B cell (primary cell): ENCODE measurements at regions not wholly inside any gene's neighbourhood (a gene's known extent, or its start where the extent isn't known, plus 50 kb on each side); places are given as distances from the start of the nearest gene placed in this dataset.

Source experiments
- ATAC-seq: fragments of 200-7000 bp; cut with Tn5 transposase; one replicate; pipeline ENCODE4 v1.10.0; 2021; ENCODE audit warnings: low read depth, mild to moderate bottlenecking, moderate number of reproducible peaks, moderate library complexity
- CTCF ChIA-PET: fragments of 350-600 bp; sonication (Branson Sonifier 250); formaldehyde crosslinking; loops from one replicate; lab custom pipeline; 2021; ENCODE audit warnings: antibody characterized with exemption, inconsistent platforms; lab: Charles Lee
- POLR2A ChIA-PET: fragments of 350-600 bp; sonication (Branson Sonifier 250); formaldehyde crosslinking; loops from one replicate; lab custom pipeline; 2021; ENCODE audit warnings: antibody characterized with exemption; lab: Charles Lee
- DNase-seq: peaks from one replicate; pipeline ENCODE4 v3.0.0; 2013
- H2AFZ ChIP-seq: 2 replicates; pipeline ENCODE4 v1.6.1; 2012; ENCODE audit warnings: mild to moderate bottlenecking, low read depth, low read length; ENCODE audit not compliant: insufficient read depth, poor library complexity, severe bottlenecking
- H3K27ac ChIP-seq, 2 donors: 1 replicate in 1 of 2; 2 replicates in 1 of 2; pipeline ENCODE4 v1.5.1; 2012 to 2013; ENCODE audit warnings: low read length in 2 of 2, mild to moderate bottlenecking in 2 of 2, moderate library complexity in 1 of 2
- H3K27me3 ChIP-seq, 4 experiments: fragments of 200-600 bp in 1 of 4; sonication (generic) in 1 of 4; replicated peaks in 1 of 4; 1 replicate in 2 of 4; 2 replicates in 2 of 4; pipeline versions ENCODE4 v1.6.1 to v1.7.0; 2013 to 2016; ENCODE audit warnings: low read length in 3 of 4, mild to moderate bottlenecking in 2 of 4, mixed read lengths in 1 of 4, moderate library complexity in 1 of 4; ENCODE audit not compliant: insufficient read depth in 4 of 4, control insufficient read depth in 3 of 4; ENCODE audit errors: control extremely low read depth in 1 of 4
- H3K36me3 ChIP-seq, 2 experiments: replicated peaks in 1 of 2; 1 replicate in 1 of 2; 2 replicates in 1 of 2; pipeline versions ENCODE4 v1.6.1 to v1.7.1; 2013; ENCODE audit warnings: low read length in 1 of 2; ENCODE audit not compliant: insufficient read depth in 2 of 2, control insufficient read depth in 1 of 2; ENCODE audit errors: control extremely low read depth in 1 of 2, extremely low read depth in 1 of 2
- H3K4me1 ChIP-seq, 2 donors: fragments of 200-600 bp in 1 of 2; sonication (generic) in 1 of 2; 1 replicate in 1 of 2; 2 replicates in 1 of 2; pipeline versions ENCODE4 v1.5.1 to v1.6.1; 2013 to 2017; ENCODE audit warnings: low read length in 2 of 2; ENCODE audit not compliant: control insufficient read depth in 2 of 2, insufficient read depth in 2 of 2
- H3K4me2 ChIP-seq: replicated peaks from 2 replicates; pipeline ENCODE3; 2012; ENCODE audit warnings: mild to moderate bottlenecking, low read depth, low read length; ENCODE audit not compliant: poor library complexity, severe bottlenecking
- H3K4me3 ChIP-seq, 5 experiments: fragments of 200-600 bp in 1 of 5; sonication (generic) in 1 of 5; 1 replicate in 3 of 5; 2 replicates in 2 of 5; pipeline versions ENCODE4 v1.5.1 to v1.7.0; 2011 to 2016; ENCODE audit warnings: low read length in 4 of 5, mild to moderate bottlenecking in 4 of 5, low read depth in 2 of 5, control low read depth in 1 of 5, moderate library complexity in 1 of 5; ENCODE audit not compliant: insufficient read depth in 1 of 5; ENCODE audit errors: control extremely low read depth in 1 of 5, extremely low read depth in 1 of 5
- H3K79me2 ChIP-seq: fragments of 200-600 bp; sonication (generic); one replicate; pipeline ENCODE4 v1.6.0; 2016; ENCODE audit warnings: low read length; ENCODE audit not compliant: control insufficient read depth, insufficient read depth
- H3K9ac ChIP-seq: fragments of 200-600 bp; sonication (generic); 2 replicates; pipeline ENCODE4 v1.6.1; 2017; ENCODE audit warnings: mild to moderate bottlenecking, low read length, moderate library complexity
- H3K9me3 ChIP-seq, 3 donors: one replicate each; pipeline versions ENCODE4 v1.6.1 to v1.7.1; 2013; ENCODE audit warnings: low read length in 2 of 3; ENCODE audit not compliant: control insufficient read depth in 2 of 3, insufficient read depth in 1 of 3; ENCODE audit errors: control extremely low read depth in 1 of 3
- H4K20me1 ChIP-seq: 2 replicates; pipeline ENCODE4 v1.6.0; 2012; ENCODE audit warnings: mild to moderate bottlenecking, low read length; ENCODE audit not compliant: insufficient read depth, control insufficient read depth, poor library complexity, severe bottlenecking
- H3K27ac Mint-ChIP-seq: one replicate; pipeline ENCODE4 v1.8.0; 2021; ENCODE audit warnings: mixed read lengths
- H3K27me3 Mint-ChIP-seq: one replicate; pipeline ENCODE4 v1.8.0; 2021; ENCODE audit warnings: mixed read lengths
- H3K4me1 Mint-ChIP-seq: one replicate; pipeline ENCODE4 v1.8.0; 2021; ENCODE audit warnings: mixed read lengths
- H3K4me3 Mint-ChIP-seq: one replicate; pipeline ENCODE4 v1.8.0; 2021; ENCODE audit warnings: mixed read lengths
- H3K9me3 Mint-ChIP-seq: one replicate; pipeline ENCODE4 v1.8.0; 2022; ENCODE audit warnings: mixed read lengths; ENCODE audit not compliant: insufficient read depth
- EZH2 ChIP-seq: IDR thresholded peaks from 2 replicates; pipeline ENCODE4 v1.6.1; 2012; ENCODE audit warnings: borderline replicate concordance, low read depth, mild to moderate bottlenecking, moderate library complexity, low read length; ENCODE audit not compliant: insufficient read depth, poor library complexity, severe bottlenecking
- WGBS: methylation state at CpG from one replicate; pipeline ENCODE4 v1.1.5; 2013; ENCODE audit warnings: missing lambda C conversion rate; ENCODE audit not compliant: insufficient coverage; 5-methylcytosine and 5-hydroxymethylcytosine counted together
- intact Hi-C: fragments of 100-400 bp; cut with micrococcal nuclease; formaldehyde crosslinking; loops from one replicate; pipeline ENCODE4 v1.10.0; 2022
- TF ChIP-seq, protein P1 (sequence below): fragments of 200-600 bp; IDR thresholded peaks from one replicate; pipeline ENCODE4 v1.8.0; 2022; ENCODE audit warnings: antibody characterized with exemption, mild to moderate bottlenecking

GRCh38 chr16:5671421-5671820 lies 573.8 kb upstream of the EEF2KMT start:
- Mint-ChIP-seq H3K27me3 (no peaks in the 10 kb centered on the region), H3K27ac (no peak overlapping the region), H3K4me1 (no peaks in the 10 kb centered on the region), H3K4me3 (no peak overlapping the region), H3K9me3 (no peaks in the 10 kb centered on the region)
- Histone ChIP-seq H3K4me3 (no peak overlapping the region), H3K36me3 (no peaks in the 10 kb centered on the region), H3K27ac (no peak overlapping the region), H3K4me1 (no peaks in the 10 kb centered on the region), H3K9me3 (peaks cover 0 to 10% (median 0%) of the 10 kb centered on the region in 3 donors), H3K9ac (no peak overlapping the region), H3K27me3 (no peaks in the 10 kb centered on the region), H3K79me2 (no peaks in the 10 kb centered on the region), H4K20me1 (no peaks in the 10 kb centered on the region), H2AFZ (no peak overlapping the region), H3K4me2 (no peak overlapping the region)
- CTCF ChIA-PET, result no interaction called here
- intact Hi-C loops, result no loop called here
- TF ChIP-seq, protein P1, sequence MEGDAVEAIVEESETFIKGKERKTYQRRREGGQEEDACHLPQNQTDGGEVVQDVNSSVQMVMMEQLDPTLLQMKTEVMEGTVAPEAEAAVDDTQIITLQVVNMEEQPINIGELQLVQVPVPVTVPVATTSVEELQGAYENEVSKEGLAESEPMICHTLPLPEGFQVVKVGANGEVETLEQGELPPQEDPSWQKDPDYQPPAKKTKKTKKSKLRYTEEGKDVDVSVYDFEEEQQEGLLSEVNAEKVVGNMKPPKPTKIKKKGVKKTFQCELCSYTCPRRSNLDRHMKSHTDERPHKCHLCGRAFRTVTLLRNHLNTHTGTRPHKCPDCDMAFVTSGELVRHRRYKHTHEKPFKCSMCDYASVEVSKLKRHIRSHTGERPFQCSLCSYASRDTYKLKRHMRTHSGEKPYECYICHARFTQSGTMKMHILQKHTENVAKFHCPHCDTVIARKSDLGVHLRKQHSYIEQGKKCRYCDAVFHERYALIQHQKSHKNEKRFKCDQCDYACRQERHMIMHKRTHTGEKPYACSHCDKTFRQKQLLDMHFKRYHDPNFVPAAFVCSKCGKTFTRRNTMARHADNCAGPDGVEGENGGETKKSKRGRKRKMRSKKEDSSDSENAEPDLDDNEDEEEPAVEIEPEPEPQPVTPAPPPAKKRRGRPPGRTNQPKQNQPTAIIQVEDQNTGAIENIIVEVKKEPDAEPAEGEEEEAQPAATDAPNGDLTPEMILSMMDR, result no peak
- TF ChIP-seq EZH2, result no peak
- POLR2A ChIA-PET, result no interaction called here
- DNase-seq, result no peak
- ATAC-seq, result no peak
- 86% methylated on average over 1 of the region's 2 CpGs for WGBS

DNA sequence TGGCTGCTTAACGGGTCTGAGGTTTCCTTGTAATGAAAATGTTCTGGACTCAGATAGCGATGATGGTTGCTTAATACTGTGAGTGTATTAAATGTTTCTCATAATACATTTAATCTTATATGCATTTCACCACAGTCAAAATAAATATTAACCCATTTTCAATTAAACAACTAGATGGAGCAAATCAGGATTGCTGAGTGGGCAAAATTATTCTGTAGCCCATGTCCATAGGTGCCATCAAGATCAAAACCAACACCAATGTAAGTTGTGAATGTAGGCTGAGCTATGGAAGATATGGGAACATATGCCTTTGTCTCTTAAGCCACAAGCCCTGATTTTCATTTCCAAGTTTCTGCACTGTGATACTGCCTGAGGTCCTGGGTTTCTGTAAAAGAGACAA lies 572.6 kb upstream of the EEF2KMT start:
- H3K9me3 ChIP-seq, result peaks cover 0 to 15% (median 0%) of the 10 kb centered on the region in 3 donors
- POLR2A ChIA-PET, result no interaction called here
- Mint-ChIP-seq H3K27ac (no peak overlapping the region), H3K27me3 (no peaks in the 10 kb centered on the region), H3K4me1 (no peaks in the 10 kb centered on the region), H3K9me3 (no peaks in the 10 kb centered on the region), H3K4me3 (no peak overlapping the region)
- no peaks in the 10 kb centered on the region for H3K4me1 ChIP-seq
- no peaks in the 10 kb centered on the region for H3K36me3 ChIP-seq
- intact Hi-C loops, result no loop called here
- no peak for DNase-seq
- TF ChIP-seq, protein P1, result no peak
- TF ChIP-seq EZH2, result no peak
- H2AFZ ChIP-seq, result no peak overlapping the region
- H3K4me3 ChIP-seq, result no peak overlapping the region
- no peak overlapping the region for H3K4me2 ChIP-seq
- CTCF ChIA-PET, result no interaction called here
- no peaks in the 10 kb centered on the region for H3K27me3 ChIP-seq
- no peaks in the 10 kb centered on the region for H4K20me1 ChIP-seq
- H3K79me2 ChIP-seq, result no peaks in the 10 kb centered on the region
- no peak overlapping the region for H3K9ac ChIP-seq
- no peak overlapping the region for H3K27ac ChIP-seq
- ATAC-seq, result no peak
- no CpG with 5 or more reads among the region's 2 CpGs for WGBS
